Esophagus (tissue), 2 donors: ENCODE measurements at regions not wholly inside any gene's neighbourhood (a gene's known extent, or its start where the extent isn't known, plus 50 kb on each side); places are given as distances from the start of the nearest gene placed in this dataset.

Source experiments
- H3K27ac ChIP-seq, 2 donors: one replicate each; pipeline ENCODE4 v1.5.1; 2013; ENCODE audit warnings: low read depth in 2 of 2, mild to moderate bottlenecking in 2 of 2, inconsistent platforms in 1 of 2, low read length in 1 of 2, moderate library complexity in 1 of 2
- H3K27me3 ChIP-seq, 2 donors: one replicate each; pipeline ENCODE4 v1.6.1; 2013; ENCODE audit warnings: low read length in 2 of 2, control low read depth in 1 of 2, mild to moderate bottlenecking in 1 of 2; ENCODE audit not compliant: insufficient read depth in 2 of 2, control insufficient read depth in 1 of 2
- H3K36me3 ChIP-seq, 2 donors: one replicate each; pipeline ENCODE4 v1.6.1; 2013; ENCODE audit warnings: low read length in 1 of 2; ENCODE audit not compliant: control insufficient read depth in 2 of 2, insufficient read depth in 2 of 2
- H3K4me1 ChIP-seq, 2 donors: one replicate each; pipeline ENCODE4 v1.6.1; 2013; ENCODE audit warnings: low read length in 1 of 2; ENCODE audit not compliant: control insufficient read depth in 2 of 2, insufficient read depth in 2 of 2
- H3K4me3 ChIP-seq, 2 donors: one replicate each; pipeline ENCODE4 v1.5.1; 2013; ENCODE audit warnings: low read length in 2 of 2, mild to moderate bottlenecking in 2 of 2, low read depth in 1 of 2, moderate library complexity in 1 of 2
- H3K9me3 ChIP-seq, 2 donors: one replicate each; pipeline ENCODE4 v1.6.1; 2013; ENCODE audit warnings: mild to moderate bottlenecking in 2 of 2, low read depth in 1 of 2, low read length in 1 of 2, moderate library complexity in 1 of 2; ENCODE audit not compliant: control insufficient read depth in 2 of 2, insufficient read depth in 1 of 2
- WGBS, 2 donors: extraction: QIAGEN DNeasy Blood & Tissue Kit; methylation state at CpG; one replicate each; pipeline ENCODE4 v1.1.7; 2013; 5-methylcytosine and 5-hydroxymethylcytosine counted together
- donor health status: healthy with polysubstance abuse.
- donor health status: Bipolar disorder and iron deficiency.

GRCh38 chr15:81941479-81941878 is 104.3 kb downstream of the MEX3B start:
- Histone ChIP-seq H3K27me3 (no peaks in the 10 kb centered on the region), H3K27ac (no peak overlapping the region), H3K4me3 (no peak overlapping the region), H3K9me3 (no peaks in the 10 kb centered on the region), H3K4me1 (no peaks in the 10 kb centered on the region), H3K36me3 (no peaks in the 10 kb centered on the region)
- 56 to 61% methylated on average over 4 of the region's 4 CpGs for WGBS, 2 donors

GRCh38 chr15:81940467-81941451 is 105.1 kb downstream of the MEX3B start:
- Histone ChIP-seq H3K27me3 (no peaks in the 10 kb centered on the region), H3K9me3 (no peaks in the 10 kb centered on the region), H3K36me3 (no peaks in the 10 kb centered on the region), H3K4me1 (no peaks in the 10 kb centered on the region), H3K4me3 (no peak overlapping the region), H3K27ac (no peak overlapping the region)
- WGBS, 2 donors = 69 to 84% methylated on average over 1 of the region's 1 CpG

- no peaks in the 10 kb centered on the region for H3K9me3 ChIP-seq
- no peak overlapping the region for H3K27ac ChIP-seq
- H3K4me3 ChIP-seq = no peak overlapping the region
- H3K27me3 ChIP-seq = no peaks in the 10 kb centered on the region
- H3K36me3 ChIP-seq = no peaks in the 10 kb centered on the region
- no peaks in the 10 kb centered on the region for H3K4me1 ChIP-seq
- 27 to 41% methylated on average over 5 of the region's 5 CpGs for WGBS, 2 donors
Measured at GRCh38 chr15:81939604-81940440, 106.0 kb downstream of the MEX3B start.

- no peaks in the 10 kb centered on the region for H3K36me3 ChIP-seq
- H3K27me3 ChIP-seq = no peaks in the 10 kb centered on the region
- H3K27ac ChIP-seq = no peak overlapping the region
- no peaks in the 10 kb centered on the region for H3K4me1 ChIP-seq
- H3K4me3 ChIP-seq = no peak overlapping the region
- H3K9me3 ChIP-seq = no peaks in the 10 kb centered on the region
- WGBS, 2 donors = 61 to 75% methylated on average over 4 of the region's 4 CpGs
Measured at GRCh38 chr15:81937189-81937588, 108.6 kb downstream of the MEX3B start.

- no peak overlapping the region for H3K4me3 ChIP-seq
- WGBS, 2 donors = 78 to 88% methylated on average over 11 of the region's 11 CpGs
- no peaks in the 10 kb centered on the region for H3K36me3 ChIP-seq
Measured at GRCh38 chr15:81930582-81931369, 115.0 kb downstream of the MEX3B start.

GRCh38 chr15:81929557-81929956 is 116.3 kb downstream of the MEX3B start:
- no peaks in the 10 kb centered on the region for H3K27me3 ChIP-seq
- no peaks in the 10 kb centered on the region for H3K9me3 ChIP-seq
- 81 to 83% methylated on average over 3 of the region's 3 CpGs for WGBS, 2 donors
- H3K36me3 ChIP-seq = no peaks in the 10 kb centered on the region
- H3K4me3 ChIP-seq = no peak overlapping the region
- H3K27ac ChIP-seq = no peak overlapping the region
- no peaks in the 10 kb centered on the region for H3K4me1 ChIP-seq

More at GRCh38 chr15:81930582-81931369, 115.0 kb downstream of the MEX3B start:
- H3K27me3 ChIP-seq = no peaks in the 10 kb centered on the region
- H3K9me3 ChIP-seq = no peaks in the 10 kb centered on the region
- H3K4me1 ChIP-seq = no peaks in the 10 kb centered on the region
- no peak overlapping the region for H3K27ac ChIP-seq

- Histone ChIP-seq H3K4me1 (no peaks in the 10 kb centered on the region), H3K27ac (no peak overlapping the region)
- 93 to 96% methylated on average over 6 of the region's 6 CpGs for WGBS, 2 donors
Measured at GRCh38 chr15:81926981-81927380, 118.8 kb downstream of the MEX3B start.

GRCh38 chr15:81924729-81925128 is 121.1 kb downstream of the MEX3B start:
- peaks cover 0 to 3% of the 10 kb centered on the region in 2 donors for H3K9me3 ChIP-seq
- no peaks in the 10 kb centered on the region for H3K36me3 ChIP-seq
- 50 to 65% methylated on average over 4 of the region's 4 CpGs for WGBS, 2 donors
- H3K4me1 ChIP-seq = no peaks in the 10 kb centered on the region
- H3K27me3 ChIP-seq = no peaks in the 10 kb centered on the region
- H3K4me3 ChIP-seq = no peak overlapping the region
- no peak overlapping the region for H3K27ac ChIP-seq

More at GRCh38 chr15:81926981-81927380, 118.8 kb downstream of the MEX3B start:
- no peaks in the 10 kb centered on the region for H3K27me3 ChIP-seq
- no peaks in the 10 kb centered on the region for H3K36me3 ChIP-seq
- H3K9me3 ChIP-seq = no peaks in the 10 kb centered on the region
- H3K4me3 ChIP-seq = no peak overlapping the region
